NCI-H187 treated with DMSO at 0.1 percent for 48 hours (cell line): ENCODE measurements at regions not wholly inside any gene's neighbourhood (a gene's known extent, or its start where the extent isn't known, plus 50 kb on each side); places are given as distances from the start of the nearest gene placed in this dataset.
"Not testable (repeated sequence)": the region's sequence is repeated elsewhere in the genome, so short reads cannot be mapped to it uniquely, and the experiment has no call there.

Source experiments
- DNase-seq: peaks from one replicate; lab custom pipeline; 2025; lab: John Stamatoyannopoulos, UW

- DNase-seq = no peak
These were observed 143.0 kb upstream of the ANKRD55 start for GRCh38 chr5:56376128-56376527.

- DNase-seq = no peak
These were observed 141.9 kb upstream of the ANKRD55 start for GRCh38 chr5:56375011-56375410.

- DNase-seq = not testable (repeated sequence)
These were observed 139.4 kb upstream of the ANKRD55 start for GRCh38 chr5:56372491-56372890.

GRCh38 chr5:56369361-56369811 lies 136.3 kb upstream of the ANKRD55 start:
- DNase-seq = no peak

GRCh38 chr5:56367748-56368147 lies 134.6 kb upstream of the ANKRD55 start:
- no peak for DNase-seq

GRCh38 chr5:56366986-56367385 lies 133.9 kb upstream of the ANKRD55 start:
- DNase-seq = no peak

GRCh38 chr5:56361398-56361797 lies 128.3 kb upstream of the ANKRD55 start:
- no peak for DNase-seq

GRCh38 chr5:56360816-56361215 lies 127.7 kb upstream of the ANKRD55 start:
- DNase-seq = no peak

GRCh38 chr5:56359809-56360685 lies 126.9 kb upstream of the ANKRD55 start:
- no peak for DNase-seq

GRCh38 chr5:56358703-56359681 lies 125.9 kb upstream of the ANKRD55 start:
- DNase-seq = no peak

- DNase-seq = no peak
These were observed 124.9 kb upstream of the ANKRD55 start for GRCh38 chr5:56358046-56358445.

- DNase-seq = no peak
These were observed 124.3 kb upstream of the ANKRD55 start for GRCh38 chr5:56357426-56357825.

- no peak for DNase-seq
These were observed 123.7 kb upstream of the ANKRD55 start for GRCh38 chr5:56356836-56357160.

GRCh38 chr5:56356121-56356835 lies 123.1 kb upstream of the ANKRD55 start:
- no peak for DNase-seq

GRCh38 chr5:56354836-56355235 lies 121.7 kb upstream of the ANKRD55 start:
- no peak for DNase-seq

- no peak for DNase-seq
These were observed 119.9 kb upstream of the ANKRD55 start for GRCh38 chr5:56352808-56353590.

GRCh38 chr5:56350597-56351170 lies 117.6 kb upstream of the ANKRD55 start:
- no peak for DNase-seq

GRCh38 chr5:56350011-56350596 lies 117.0 kb upstream of the ANKRD55 start:
- no peak for DNase-seq

- no peak for DNase-seq
These were observed 116.3 kb upstream of the ANKRD55 start for GRCh38 chr5:56349461-56349860.

GRCh38 chr5:56346741-56347535 lies 113.8 kb upstream of the ANKRD55 start:
- no peak for DNase-seq
